NCI-H510A treated with DMSO at 0.1 percent for 48 hours (cell line): ENCODE measurements at regions not wholly inside any gene's neighbourhood (a gene's known extent, or its start where the extent isn't known, plus 50 kb on each side); places are given as distances from the start of the nearest gene placed in this dataset.
A peak's percentile ranks its signal among the peaks of the same experiment; 100 is the strongest.

ENCODE experiments used
- DNase-seq: peaks from one replicate; lab custom pipeline; 2025; lab: John Stamatoyannopoulos, UW

- DNase-seq = no peak
Measured at GRCh38 chr1:60430375-60430774, 356.8 kb upstream of the C1orf87 start.

- DNase-seq = no peak
Measured at GRCh38 chr1:60428127-60428526, 354.6 kb upstream of the C1orf87 start.

DNA sequence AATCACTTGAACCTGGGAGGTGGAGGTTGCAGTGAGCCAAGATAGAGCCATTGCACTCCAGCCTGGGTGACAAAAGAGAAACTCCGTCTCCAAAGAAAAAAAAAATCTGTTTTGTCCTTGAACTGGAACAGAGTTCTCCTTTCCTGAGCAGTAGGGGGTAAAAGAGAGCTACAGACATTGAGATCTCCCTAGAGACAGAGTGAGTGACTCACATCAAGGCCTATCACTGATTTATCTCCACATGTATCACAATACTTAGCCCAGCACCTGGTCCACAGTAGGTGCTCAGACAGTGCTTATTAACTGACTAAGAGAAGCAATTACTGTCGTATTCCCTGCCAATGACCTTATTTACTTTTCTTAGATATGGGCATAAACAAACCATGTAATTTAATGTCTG is 354.1 kb upstream of the C1orf87 start:
- no peak for DNase-seq

GRCh38 chr1:60427194-60427593 is 353.6 kb upstream of the C1orf87 start:
- no peak for DNase-seq

DNA sequence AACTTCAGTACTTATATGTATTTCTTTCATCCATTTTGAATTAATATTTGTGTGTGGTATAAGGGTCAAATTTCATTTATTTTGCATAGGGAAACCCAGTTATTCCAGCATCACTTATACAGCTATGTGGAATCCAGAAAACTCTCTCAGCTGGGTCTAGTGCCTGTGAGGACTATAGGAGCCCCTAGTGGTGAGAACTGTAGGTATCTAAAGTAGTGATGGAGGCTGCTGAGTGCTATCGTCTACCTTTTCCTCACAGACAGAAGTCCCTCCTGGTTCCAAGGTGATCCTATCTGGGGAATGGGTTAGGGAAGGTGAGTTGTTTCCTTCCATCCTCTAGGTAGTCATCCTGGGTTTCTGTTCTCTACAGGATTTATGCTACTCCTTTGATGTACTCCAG is 352.0 kb upstream of the C1orf87 start:
- peak; percentile 16 for DNase-seq

- DNase-seq = no peak
Measured at GRCh38 chr1:60423146-60423780, 349.7 kb upstream of the C1orf87 start.

GRCh38 chr1:60421965-60422364 is 348.4 kb upstream of the C1orf87 start:
- no peak for DNase-seq

- DNase-seq = no peak
Measured at GRCh38 chr1:60419023-60419422, 345.5 kb upstream of the C1orf87 start.

GRCh38 chr1:60415696-60416095 is 342.1 kb upstream of the C1orf87 start:
- DNase-seq = no peak

GRCh38 chr1:60413091-60413490 is 339.5 kb upstream of the C1orf87 start:
- no peak for DNase-seq

DNA sequence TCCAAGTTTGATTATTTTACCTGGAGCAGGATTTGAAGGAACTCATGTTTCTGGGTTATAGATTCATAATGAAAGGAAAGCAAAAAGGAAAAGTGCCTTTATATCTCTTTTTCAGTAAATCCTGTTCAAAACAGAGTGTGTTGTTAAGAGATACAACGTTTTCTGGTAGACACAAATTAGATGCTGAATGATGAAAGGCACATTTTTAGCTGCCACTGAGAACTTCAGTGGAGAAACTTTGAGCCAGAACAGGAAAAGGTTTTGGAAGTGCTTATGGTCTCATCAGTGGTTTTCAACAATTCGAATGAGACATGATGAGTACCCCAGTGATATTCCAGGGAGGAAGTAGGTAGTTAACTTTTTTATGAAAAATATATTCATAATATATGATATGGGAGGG is 338.0 kb upstream of the C1orf87 start:
- DNase-seq = no peak

DNA sequence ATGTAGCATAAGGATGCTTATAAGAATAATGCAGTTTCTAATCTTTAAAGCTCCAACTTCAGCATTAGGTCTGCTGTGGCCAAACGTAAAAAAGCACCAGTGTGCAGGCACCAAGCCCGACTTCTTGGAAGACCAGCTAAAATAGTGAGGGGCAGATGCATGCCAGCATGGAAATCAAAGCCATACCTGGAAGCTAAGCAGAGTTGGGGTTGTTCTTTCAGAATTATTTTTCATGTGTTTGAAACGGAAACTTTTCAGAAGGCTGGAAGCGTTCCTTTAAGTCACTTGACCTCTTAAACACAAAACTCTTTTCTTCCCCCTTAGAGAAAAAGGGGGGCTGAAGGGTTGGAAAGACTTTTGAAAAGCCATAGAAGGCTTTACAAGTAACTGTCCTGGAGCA is 329.2 kb upstream of the C1orf87 start:
- DNase-seq = no peak

GRCh38 chr1:60402216-60402615 is 328.6 kb upstream of the C1orf87 start:
- no peak for DNase-seq

DNA sequence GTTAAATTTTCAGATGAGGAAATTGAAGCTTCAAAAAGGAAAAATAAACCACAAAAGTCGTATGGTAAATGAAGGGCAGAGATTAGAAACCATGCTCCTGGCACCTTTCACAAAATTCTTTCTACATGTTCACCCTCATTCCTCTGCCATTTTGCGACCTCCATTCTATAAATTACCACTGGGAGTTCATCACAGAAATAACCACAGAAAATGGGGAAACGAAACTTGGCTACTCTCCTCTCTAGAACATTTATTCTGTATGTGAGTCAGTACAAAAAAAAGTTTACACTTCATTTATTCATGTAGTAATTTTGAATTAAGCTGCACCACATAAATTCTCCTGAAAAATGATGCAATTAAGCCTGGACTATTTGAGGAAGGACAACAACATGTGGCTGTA is 320.9 kb upstream of the C1orf87 start:
- DNase-seq = no peak

DNA sequence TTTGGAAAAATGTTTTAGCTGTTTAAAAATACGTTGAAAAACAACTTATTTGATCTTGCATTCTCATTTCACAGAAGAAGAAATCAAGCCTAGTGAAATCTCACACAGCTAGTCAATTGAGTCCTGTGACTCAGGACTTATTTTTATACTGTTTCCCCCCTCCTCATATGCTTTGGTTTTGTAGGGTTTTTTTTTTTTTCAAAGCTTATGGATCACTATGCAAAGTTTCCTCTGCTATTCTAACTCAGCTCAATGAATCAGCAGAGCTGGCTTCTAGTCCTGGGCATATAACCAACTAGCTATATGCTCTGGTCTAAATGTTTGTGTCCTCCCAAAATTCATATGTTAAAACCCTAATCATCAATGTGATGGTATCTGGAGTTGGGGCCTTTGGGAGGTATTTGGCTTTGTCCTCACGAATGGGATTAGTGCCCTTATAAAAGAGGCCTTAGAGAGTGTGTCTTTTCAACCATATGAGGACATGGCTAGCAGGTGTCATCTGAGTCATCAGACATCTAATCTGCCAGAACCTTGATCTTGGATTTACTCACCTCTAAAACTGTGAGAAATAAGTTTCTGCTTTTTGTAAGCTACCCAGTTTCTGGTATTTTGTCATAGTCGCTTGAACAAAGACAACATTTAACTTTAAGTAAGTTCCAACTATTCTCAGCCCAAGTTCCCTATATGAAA is 317.2 kb upstream of the C1orf87 start:
- no peak for DNase-seq

DNA sequence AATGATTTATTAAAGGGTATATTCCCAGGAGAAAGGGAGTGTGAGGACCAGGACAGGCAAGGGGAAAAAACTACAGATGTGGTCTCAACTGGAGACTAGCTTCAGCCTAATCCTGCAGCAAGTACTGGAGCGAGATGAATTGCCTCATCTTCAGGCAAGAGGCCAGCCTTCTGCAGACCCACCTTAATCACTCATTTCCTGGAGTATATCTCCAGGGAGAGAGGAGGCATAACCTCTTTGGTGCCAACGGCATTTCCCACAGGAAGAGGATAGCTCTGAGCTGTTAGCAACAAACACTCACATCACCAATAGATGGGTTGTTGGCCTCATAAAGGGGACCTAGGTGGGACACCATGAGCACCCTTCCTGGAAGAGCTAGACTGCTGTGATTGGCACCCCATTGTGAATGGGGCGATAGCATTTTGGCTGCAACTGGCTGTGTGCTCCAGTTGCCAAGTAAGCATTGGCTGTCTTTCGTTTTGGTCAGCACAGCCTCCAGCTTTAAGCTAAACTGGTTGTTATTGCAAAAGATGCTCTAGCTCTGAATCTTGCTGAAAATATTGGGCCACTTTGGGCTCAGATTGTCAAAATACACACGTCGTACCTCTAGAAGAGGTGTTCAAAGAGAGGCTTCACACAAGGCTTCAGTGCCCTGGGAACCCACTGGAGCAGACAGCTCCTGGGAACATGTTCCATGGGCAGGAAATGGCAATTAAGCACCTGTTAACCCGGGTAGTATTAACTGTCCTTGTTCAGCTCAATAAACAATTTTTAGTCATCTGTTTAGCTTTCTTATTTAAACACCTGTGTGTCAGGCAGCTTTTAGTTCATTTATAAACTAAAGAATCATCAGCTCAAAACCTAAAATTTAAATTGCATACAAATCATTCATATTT is 314.8 kb upstream of the C1orf87 start:
- DNase-seq = peak; percentile 64

GRCh38 chr1:60387175-60387574 is 313.6 kb upstream of the C1orf87 start:
- no peak for DNase-seq

DNA sequence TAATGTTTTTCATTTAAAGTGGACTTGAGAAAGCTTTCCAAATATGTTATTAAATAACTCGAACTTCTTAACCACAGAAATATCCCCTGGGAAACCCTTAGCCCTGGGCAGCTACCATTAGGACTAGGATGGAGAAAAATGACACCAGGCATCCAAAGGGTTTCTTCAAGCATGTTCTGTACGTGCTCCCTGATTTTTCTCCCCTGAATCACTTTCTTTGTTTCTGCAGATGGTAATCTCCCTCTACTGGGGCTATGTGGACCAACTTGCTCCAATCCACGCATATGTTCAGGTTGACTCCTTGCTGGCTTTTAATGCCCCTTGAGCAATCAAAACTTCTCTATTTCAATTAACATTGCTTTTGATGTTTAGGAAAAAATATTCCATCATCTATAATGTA is 312.7 kb upstream of the C1orf87 start:
- DNase-seq = no peak

DNA sequence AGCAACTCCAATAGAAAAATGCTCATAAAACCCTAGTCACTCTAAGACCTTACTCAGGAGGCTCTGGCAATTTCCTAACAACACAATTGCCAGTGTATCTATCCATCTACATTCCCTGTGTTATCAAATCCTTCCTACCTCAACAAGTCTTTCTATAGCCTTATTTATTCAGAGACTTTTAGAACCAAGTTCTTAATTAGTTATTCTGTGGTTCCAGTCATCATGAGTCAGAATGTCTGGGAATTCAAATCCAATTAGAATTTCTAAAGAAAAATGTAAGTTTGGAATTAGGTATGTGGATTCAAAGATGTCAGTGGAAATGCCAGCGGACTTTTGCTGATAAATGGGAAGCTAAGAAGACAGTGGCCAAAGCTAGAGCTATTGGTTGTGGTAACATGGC is 302.6 kb upstream of the C1orf87 start:
- DNase-seq = no peak

DNA sequence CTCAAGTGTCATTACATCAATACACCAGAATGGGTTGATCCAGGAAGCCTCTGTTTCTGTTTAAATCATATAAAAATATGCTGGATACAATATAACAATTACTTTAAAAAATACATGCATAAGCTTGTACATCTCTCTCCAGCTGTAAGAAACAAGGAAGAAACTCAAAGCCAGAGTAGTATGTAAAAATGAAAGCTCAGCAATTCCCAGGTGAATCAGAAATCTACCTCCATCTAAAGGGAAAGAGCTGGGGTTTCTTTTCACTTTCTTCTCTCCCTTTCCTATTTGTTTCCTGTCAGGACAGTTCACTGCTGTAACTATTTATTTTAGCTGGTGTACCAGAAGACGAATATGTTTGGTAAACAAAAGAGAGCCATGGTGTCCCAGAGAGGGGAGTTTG is 301.0 kb upstream of the C1orf87 start:
- DNase-seq = no peak

GRCh38 chr1:60367532-60367931 is 294.0 kb upstream of the C1orf87 start:
- no peak for DNase-seq

GRCh38 chr1:60359431-60359830 is 285.9 kb upstream of the C1orf87 start:
- no peak for DNase-seq

DNA sequence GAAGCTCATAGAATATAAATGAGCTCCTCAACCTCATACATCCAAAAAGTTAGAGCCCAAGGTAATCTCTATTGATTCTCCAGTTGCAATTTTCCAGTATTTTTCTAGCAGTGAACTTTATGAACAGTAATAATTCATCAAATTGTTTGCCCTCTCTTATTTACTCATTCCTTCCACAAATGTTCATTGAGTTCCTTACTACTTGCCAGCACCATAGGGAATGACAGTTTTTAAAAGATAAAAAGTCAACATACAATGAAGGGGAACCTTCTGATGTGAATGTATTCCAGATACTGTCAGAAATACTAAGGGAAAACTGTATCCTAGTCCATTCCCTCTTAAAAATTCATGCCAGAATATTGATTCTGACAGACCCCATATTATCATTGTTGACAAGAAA is 277.0 kb upstream of the C1orf87 start:
- no peak for DNase-seq
